ENCODE measurements at regions not wholly inside any gene's neighbourhood (a gene's known extent, or its start where the extent isn't known, plus 50 kb on each side); places are given as distances from the start of the nearest gene placed in this dataset.

DNA sequence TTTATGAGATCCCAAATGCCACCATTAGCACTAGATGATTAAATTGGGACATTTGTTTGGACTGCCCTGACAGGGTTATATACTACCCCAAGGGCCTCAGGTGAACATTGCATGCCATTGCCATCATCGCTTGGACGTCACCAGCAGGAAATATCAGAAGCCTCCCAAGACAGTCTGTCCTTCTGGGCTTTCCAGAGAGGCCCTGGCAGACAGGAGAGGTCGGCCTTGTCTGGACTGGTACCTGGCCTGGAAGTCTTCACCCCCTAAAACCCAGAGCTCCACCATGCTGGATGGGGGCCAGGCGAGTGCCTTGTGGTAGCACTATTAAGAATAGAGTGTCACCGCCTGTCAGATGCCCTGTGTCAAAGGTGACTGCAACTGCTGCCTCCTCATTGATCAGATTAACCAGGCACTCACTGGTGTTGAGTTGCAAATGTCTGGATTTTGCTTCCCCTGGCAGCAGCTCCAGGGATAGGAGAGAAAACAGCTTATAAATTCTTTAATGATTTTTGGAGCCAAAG is 324.1 kb upstream of the RASGRP1 start:
- Histone ChIP-seq H3K27ac (ENCODE audit: low read length) (no peak overlapping the region), H3K9me3 (ENCODE audit: control insufficient read depth, low read length) (no peaks in the 10 kb centered on the region), H3K4me3 (ENCODE audit: low read length) (no peak overlapping the region), H3K4me1 (ENCODE audit: control insufficient read depth, insufficient read depth, low read length) (peaks cover 3% of the 10 kb centered on the region), H3K27me3 (ENCODE audit: control insufficient read depth, insufficient read depth) (no peaks in the 10 kb centered on the region)
- peak in 1 of 3 donors; percentile 41 for DNase-seq
- WGBS, result 84% methylated on average over 5 of the region's 5 CpGs
- no peak for ATAC-seq
- intact Hi-C loops (cut with DNase I), result no loop called here

DNA sequence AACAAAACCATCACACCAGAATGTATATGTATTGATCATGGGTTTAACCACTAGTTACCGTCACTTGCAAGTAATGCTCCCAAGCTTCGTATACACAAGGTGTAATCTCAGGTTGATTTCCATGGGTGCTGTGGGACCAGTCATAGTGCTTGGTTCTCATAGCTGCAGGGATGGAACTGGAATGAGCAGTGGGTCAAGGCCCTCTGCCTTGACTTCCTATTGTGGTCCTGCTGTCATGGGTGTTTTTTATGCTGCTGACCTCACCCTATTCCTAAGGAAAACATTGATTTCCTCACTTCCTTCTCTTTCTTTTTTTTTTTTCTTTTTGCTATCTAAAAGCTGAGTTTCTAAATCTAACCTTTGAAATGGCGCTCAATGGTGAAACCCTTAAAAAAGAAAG is 325.6 kb upstream of the RASGRP1 start:
- H3K4me1 ChIP-seq (ENCODE audit: control insufficient read depth, insufficient read depth, low read length), result peaks cover 3% of the 10 kb centered on the region
- DNase-seq (no peak), ATAC-seq (no peak)
- H3K27ac ChIP-seq (ENCODE audit: low read length), result no peak overlapping the region
- H3K9me3 ChIP-seq (ENCODE audit: control insufficient read depth, low read length), result no peaks in the 10 kb centered on the region
- WGBS, result 93% methylated on average over 3 of the region's 3 CpGs
- H3K27me3 ChIP-seq (ENCODE audit: control insufficient read depth, insufficient read depth), result no peaks in the 10 kb centered on the region
- H3K4me3 ChIP-seq (ENCODE audit: low read length), result no peak overlapping the region
- intact Hi-C loops (cut with DNase I), result no loop called here

DNA sequence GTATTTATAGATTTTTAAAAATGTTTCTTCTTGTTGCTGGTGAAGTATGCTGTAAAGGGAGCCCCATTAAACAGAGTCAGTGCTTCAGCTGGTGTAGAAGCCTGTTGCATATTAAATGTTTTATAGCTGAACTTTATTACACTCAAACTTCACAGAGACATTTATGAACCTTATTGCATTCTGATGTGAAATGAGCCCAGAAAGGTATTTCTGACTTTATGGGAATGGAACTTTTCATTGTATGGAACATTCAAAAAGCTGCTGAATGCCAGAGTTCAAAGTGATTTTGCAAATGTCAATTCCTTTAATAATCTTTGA is 329.3 kb upstream of the RASGRP1 start:
- H3K4me1 ChIP-seq (ENCODE audit: control insufficient read depth, insufficient read depth, low read length), result peaks cover 2% of the 10 kb centered on the region
- intact Hi-C loops (cut with DNase I), result no loop called here
- no peak overlapping the region for H3K27ac ChIP-seq (ENCODE audit: low read length)
- H3K9me3 ChIP-seq (ENCODE audit: control insufficient read depth, low read length), result no peaks in the 10 kb centered on the region
- no peaks in the 10 kb centered on the region for H3K27me3 ChIP-seq (ENCODE audit: control insufficient read depth, insufficient read depth)
- no peak overlapping the region for H3K4me3 ChIP-seq (ENCODE audit: low read length)
- DNase-seq, result no peak
- ATAC-seq, result no peak

DNA sequence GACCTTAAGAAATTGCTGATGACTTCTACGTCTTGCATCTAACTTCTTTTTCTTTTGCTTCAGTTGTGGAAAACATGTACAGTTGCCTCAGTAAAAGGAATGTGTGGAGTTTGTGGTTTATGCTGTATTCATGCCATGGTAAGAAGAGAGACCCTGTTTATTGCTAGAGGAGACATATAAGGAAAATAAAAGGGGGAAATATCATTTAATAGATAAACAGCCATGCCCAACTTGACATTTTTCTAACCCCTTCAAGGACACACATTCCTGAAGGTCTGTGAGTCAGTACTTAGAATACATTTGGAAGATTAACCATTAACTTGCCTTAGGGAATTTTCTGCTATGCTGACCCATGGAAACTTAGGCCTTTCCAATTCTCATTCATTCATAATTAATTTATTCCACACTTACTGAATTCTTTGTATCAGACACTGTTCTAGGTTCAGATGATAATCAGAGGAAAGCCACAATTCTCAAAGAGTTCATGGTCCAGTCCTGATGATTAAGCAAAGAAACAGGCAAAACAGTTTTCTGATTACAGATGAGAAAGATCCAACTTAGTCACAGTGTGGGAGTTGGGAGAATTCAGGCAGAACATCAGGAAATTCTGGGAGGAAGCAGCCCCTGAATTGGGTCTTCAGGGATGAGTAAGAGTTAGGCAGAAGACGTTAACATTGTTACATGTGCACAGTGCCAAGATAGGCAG is 329.8 kb upstream of the RASGRP1 start:
- peaks cover 2% of the 10 kb centered on the region for H3K4me1 ChIP-seq (ENCODE audit: control insufficient read depth, insufficient read depth, low read length)
- no peak overlapping the region for H3K4me3 ChIP-seq (ENCODE audit: low read length)
- no peaks in the 10 kb centered on the region for H3K9me3 ChIP-seq (ENCODE audit: control insufficient read depth, low read length)
- peak in 1 of 2 donors; percentile 37 for ATAC-seq
- WGBS, result 37% methylated on average over 2 of the region's 2 CpGs
- intact Hi-C loops (cut with DNase I), result no loop called here
- no peak for DNase-seq
- no peak overlapping the region for H3K27ac ChIP-seq (ENCODE audit: low read length)
- H3K27me3 ChIP-seq (ENCODE audit: control insufficient read depth, insufficient read depth), result no peaks in the 10 kb centered on the region

DNA sequence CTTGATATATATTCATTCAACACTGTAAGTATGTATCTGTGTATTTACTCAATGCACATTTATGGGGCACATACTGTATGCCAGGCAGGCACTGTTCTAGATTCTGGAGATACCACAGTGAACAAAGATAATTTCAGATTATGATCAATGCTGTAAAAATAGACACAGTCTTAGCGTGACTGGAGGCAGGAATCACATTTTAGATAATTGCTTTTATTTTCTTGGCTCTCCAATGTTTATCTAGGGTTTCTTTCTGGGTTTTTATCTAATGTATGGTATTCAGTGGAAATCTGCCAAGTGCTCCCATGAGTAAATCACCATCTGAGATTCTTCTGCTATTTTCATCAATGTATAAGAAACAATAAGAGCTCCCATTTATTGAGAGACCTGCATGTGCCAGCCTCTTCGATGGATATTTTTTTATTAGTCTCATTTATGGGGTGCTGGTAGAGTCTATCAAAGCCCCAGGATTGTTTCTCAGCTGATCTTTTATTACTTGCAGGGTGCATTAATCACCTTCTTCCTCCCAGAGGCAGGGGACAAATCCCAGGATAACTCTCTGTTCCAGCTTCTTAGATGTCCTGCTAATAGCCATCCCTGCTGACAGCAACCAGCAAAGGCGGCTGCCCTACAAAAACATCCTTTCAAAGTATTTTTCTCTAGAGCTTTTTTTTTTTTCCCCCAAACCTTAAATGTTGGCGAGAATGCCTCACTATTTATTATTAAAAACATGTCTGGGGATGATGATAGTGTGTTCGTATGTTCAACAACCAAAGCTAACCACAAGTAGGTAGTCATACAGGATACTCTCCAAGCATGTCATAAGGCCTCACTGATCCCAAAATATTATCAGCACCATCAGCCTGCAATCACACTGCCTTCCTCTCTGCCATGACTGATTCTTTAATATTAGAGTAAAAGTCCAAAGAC is 331.0 kb upstream of the RASGRP1 start:
- intact Hi-C loops (cut with DNase I), result no loop called here
- Histone ChIP-seq H3K4me1 (ENCODE audit: control insufficient read depth, insufficient read depth, low read length) (peaks cover 2% of the 10 kb centered on the region), H3K27me3 (ENCODE audit: control insufficient read depth, insufficient read depth) (no peaks in the 10 kb centered on the region), H3K9me3 (ENCODE audit: control insufficient read depth, low read length) (no peaks in the 10 kb centered on the region), H3K27ac (ENCODE audit: low read length) (no peak overlapping the region), H3K4me3 (ENCODE audit: low read length) (no peak overlapping the region)
- DNase-seq, result no peak
- ATAC-seq, result no peak
- WGBS, result 64% methylated on average over 5 of the region's 5 CpGs

DNA sequence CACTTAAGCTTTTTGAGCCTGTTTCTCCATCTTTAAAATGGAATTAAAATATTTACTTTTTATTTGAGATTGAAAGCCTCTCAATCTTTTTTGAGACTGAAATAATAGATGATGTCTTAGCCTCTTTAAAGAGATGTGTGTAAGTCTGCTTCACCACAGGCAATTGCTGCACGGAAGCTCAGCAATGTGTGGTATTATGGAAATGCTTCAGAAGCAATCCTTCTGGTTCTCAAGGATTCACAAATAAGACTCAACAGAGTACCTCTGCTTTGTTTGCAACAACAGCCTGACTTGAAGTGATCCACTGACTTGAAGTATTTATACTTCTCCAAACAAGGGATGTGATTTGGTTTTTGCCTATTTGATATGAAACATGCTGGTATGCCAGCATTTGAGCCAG is 332.0 kb upstream of the RASGRP1 start:
- WGBS, result 89% methylated on average over 1 of the region's 1 CpG
- ATAC-seq, result no peak
- intact Hi-C loops (cut with DNase I), result no loop called here

DNA sequence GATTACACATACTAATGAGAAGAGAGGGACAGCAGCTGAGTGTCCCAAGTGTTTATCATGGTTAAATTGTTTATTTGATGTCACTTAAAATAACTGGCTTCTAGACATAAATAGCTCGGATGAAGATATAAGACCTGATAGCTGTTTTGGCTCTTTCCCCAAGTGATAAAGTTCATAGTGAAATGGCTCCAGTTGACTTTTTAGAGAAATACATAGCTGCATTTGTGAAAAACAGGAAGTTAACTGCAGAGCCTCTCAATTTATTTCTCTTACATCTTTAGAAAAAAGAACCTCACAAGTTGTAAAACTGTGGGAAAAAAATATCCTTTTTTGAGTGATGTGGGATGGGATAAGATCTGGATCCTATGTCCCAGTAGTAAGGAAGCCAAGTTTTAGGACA is 332.9 kb upstream of the RASGRP1 start:
- no peak for ATAC-seq
- Histone ChIP-seq H3K27ac (ENCODE audit: low read length) (no peak overlapping the region), H3K4me1 (ENCODE audit: control insufficient read depth, insufficient read depth, low read length) (peaks cover 2% of the 10 kb centered on the region), H3K4me3 (ENCODE audit: low read length) (no peak overlapping the region), H3K27me3 (ENCODE audit: control insufficient read depth, insufficient read depth) (no peaks in the 10 kb centered on the region), H3K9me3 (ENCODE audit: control insufficient read depth, low read length) (no peaks in the 10 kb centered on the region)
- DNase-seq, result no peak
- 8% methylated on average over 1 of the region's 1 CpG for WGBS
- intact Hi-C loops (cut with DNase I), result no loop called here

More for the DNA sequence above, 332.0 kb upstream of the RASGRP1 start:
- peaks cover 2% of the 10 kb centered on the region for H3K4me1 ChIP-seq (ENCODE audit: control insufficient read depth, insufficient read depth, low read length)
- DNase-seq, result no peak
- H3K27ac ChIP-seq (ENCODE audit: low read length), result no peak overlapping the region
- H3K4me3 ChIP-seq (ENCODE audit: low read length), result no peak overlapping the region
- no peaks in the 10 kb centered on the region for H3K9me3 ChIP-seq (ENCODE audit: control insufficient read depth, low read length)
- no peaks in the 10 kb centered on the region for H3K27me3 ChIP-seq (ENCODE audit: control insufficient read depth, insufficient read depth)

DNA sequence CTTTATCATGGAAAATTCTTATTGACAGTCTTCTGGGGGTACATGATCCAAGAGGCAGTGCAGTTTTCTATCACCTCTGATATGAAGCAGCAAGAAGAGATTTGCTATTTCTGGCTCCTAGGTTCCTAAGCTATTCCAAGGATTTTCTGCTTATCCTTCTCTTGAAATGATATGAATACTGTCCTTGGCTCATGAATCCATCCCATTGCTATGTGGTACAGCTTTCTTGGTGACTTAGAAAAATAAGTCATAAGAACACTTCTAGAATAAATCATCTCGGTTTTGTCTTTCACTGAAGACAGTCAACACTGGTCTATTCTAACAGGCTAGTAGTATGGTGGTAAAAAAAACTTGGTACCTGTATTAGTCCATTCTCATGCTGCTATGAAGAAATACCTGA is 333.6 kb upstream of the RASGRP1 start:
- peaks cover 2% of the 10 kb centered on the region for H3K4me1 ChIP-seq (ENCODE audit: control insufficient read depth, insufficient read depth, low read length)
- H3K4me3 ChIP-seq (ENCODE audit: low read length), result no peak overlapping the region
- H3K9me3 ChIP-seq (ENCODE audit: control insufficient read depth, low read length), result no peaks in the 10 kb centered on the region
- whole genome bisulfite sequencing, result 62% methylated on average over 1 of the region's 1 CpG
- no peak overlapping the region for H3K27ac ChIP-seq (ENCODE audit: low read length)
- ATAC-seq (peak in 1 of 2 donors; percentile 50), DNase-seq (no peak)
- intact Hi-C loops (cut with DNase I), result no loop called here
- no peaks in the 10 kb centered on the region for H3K27me3 ChIP-seq (ENCODE audit: control insufficient read depth, insufficient read depth)

DNA sequence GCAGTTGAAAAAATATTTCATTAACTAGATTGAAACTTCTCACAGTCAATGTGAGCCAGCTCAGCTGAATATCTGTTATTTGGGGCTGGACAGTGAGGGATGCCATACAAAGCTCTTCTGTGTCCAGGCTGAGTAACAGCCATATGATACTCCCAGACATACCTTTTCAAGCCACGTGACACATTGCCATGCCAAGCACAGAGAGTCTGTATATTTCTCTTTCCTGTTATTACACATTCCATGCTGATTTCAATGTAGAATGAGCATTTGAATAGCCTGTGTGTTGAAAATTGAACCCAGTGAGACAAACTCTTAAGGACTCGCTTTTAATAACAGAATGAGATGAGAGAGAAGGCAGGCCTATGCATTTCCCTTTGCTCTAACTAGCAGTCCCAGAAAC is 334.7 kb upstream of the RASGRP1 start:
- WGBS, result 75% methylated on average over 2 of the region's 2 CpGs
- ATAC-seq, result no peak

DNA sequence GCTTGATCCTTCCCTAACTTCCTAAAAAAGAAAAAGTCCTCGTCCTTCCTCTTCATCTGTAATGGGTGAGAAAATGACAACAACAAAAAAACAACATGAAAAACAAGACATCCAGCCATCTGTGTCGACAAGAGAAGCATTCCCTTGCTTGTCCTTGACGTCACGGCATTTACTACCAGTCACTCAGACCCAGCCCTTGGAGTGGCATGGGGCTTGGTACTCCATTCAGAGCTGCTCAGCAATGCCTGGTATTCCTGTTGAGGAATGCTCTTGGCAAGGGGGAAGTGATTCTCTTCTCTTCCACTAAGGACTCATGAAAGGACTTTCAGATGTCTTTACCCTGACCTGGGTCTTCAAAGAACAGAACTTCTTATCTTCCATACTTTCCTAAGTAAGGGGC is 339.7 kb upstream of the RASGRP1 start:
- no peak for ATAC-seq
- Histone ChIP-seq H3K9me3 (ENCODE audit: control insufficient read depth, low read length) (peaks cover 2% of the 10 kb centered on the region), H3K4me1 (ENCODE audit: control insufficient read depth, insufficient read depth, low read length) (no peaks in the 10 kb centered on the region), H3K27me3 (ENCODE audit: control insufficient read depth, insufficient read depth) (no peaks in the 10 kb centered on the region), H3K27ac (ENCODE audit: low read length) (no peak overlapping the region), H3K4me3 (ENCODE audit: low read length) (no peak overlapping the region)
- DNase-seq, result no peak
- WGBS, result 76% methylated on average over 4 of the region's 4 CpGs
- intact Hi-C loops (cut with DNase I), result no loop called here

More for the DNA sequence above, 334.7 kb upstream of the RASGRP1 start:
- Histone ChIP-seq H3K9me3 (ENCODE audit: control insufficient read depth, low read length) (no peaks in the 10 kb centered on the region), H3K27ac (ENCODE audit: low read length) (no peak overlapping the region), H3K4me1 (ENCODE audit: control insufficient read depth, insufficient read depth, low read length) (no peaks in the 10 kb centered on the region), H3K4me3 (ENCODE audit: low read length) (no peak overlapping the region), H3K27me3 (ENCODE audit: control insufficient read depth, insufficient read depth) (no peaks in the 10 kb centered on the region)
- intact Hi-C loops (cut with DNase I), result no loop called here
- no peak for DNase-seq

DNA sequence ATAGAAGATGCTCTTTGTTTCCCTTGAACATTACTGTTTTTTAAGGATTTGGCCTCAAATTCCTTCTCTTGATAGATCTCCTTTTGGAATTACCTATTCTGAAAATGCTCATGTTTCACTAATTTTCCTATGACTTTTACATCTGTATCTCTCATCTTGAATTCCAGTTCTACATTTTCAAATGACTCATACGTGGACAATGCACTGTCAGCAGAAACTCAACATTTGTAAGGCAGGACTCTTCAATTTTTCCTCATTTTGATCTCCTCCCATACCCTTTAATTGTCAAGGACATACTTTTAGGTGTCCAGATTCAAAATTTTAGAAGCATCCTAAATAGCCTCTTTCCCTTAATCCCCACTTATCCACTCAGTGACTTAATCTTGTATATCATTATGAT is 341.0 kb upstream of the RASGRP1 start:
- H3K4me1 ChIP-seq (ENCODE audit: control insufficient read depth, insufficient read depth, low read length), result no peaks in the 10 kb centered on the region
- no peak overlapping the region for H3K27ac ChIP-seq (ENCODE audit: low read length)
- H3K9me3 ChIP-seq (ENCODE audit: control insufficient read depth, low read length), result peaks cover 2% of the 10 kb centered on the region
- no peak overlapping the region for H3K4me3 ChIP-seq (ENCODE audit: low read length)
- no peak for ATAC-seq
- H3K27me3 ChIP-seq (ENCODE audit: control insufficient read depth, insufficient read depth), result no peaks in the 10 kb centered on the region
- intact Hi-C loops (cut with DNase I), result no loop called here
- 71% methylated on average over 1 of the region's 1 CpG for WGBS
- DNase-seq, result no peak
